ENCODE measurements at regions not wholly inside any gene's neighbourhood (a gene's known extent, or its start where the extent isn't known, plus 50 kb on each side); places are given as distances from the start of the nearest gene placed in this dataset.

GRCh38 chr14:84591827-84592445, 938.0 kb upstream of the FLRT2 start:
- TF ChIP-seq CTCF (conservative IDR thresholded peaks at IDR 0.05; ENCODE audit: low read length) (no peak), EZH2phosphoT487 (IDR thresholded peaks at IDR 0.05; ENCODE audit: borderline replicate concordance, low read depth, low read length) (no peak)

All from OCI-LY7 (cell line).